Endodermal cell (in vitro differentiated cells): ENCODE measurements at regions not wholly inside any gene's neighbourhood (a gene's known extent, or its start where the extent isn't known, plus 50 kb on each side); places are given as distances from the start of the nearest gene placed in this dataset.

Experiments used
- DNase-seq: peaks from one replicate; pipeline ENCODE4 v3.0.0-alpha.2; 2017
- H3K27ac ChIP-seq: 2 replicates; pipeline ENCODE4 v1.5.1; 2013; ENCODE audit warnings: mild to moderate bottlenecking, low read depth, low read length, moderate library complexity
- H3K27me3 ChIP-seq: 2 replicates; pipeline ENCODE4 v1.6.1; 2013; ENCODE audit warnings: mild to moderate bottlenecking, low read length, moderate library complexity; ENCODE audit not compliant: insufficient read depth, control insufficient read depth, poor library complexity, severe bottlenecking
- H3K36me3 ChIP-seq: 2 replicates; pipeline ENCODE4 v1.7.0; 2013; ENCODE audit warnings: mild to moderate bottlenecking, low read length, moderate library complexity; ENCODE audit not compliant: control insufficient read depth, insufficient read depth
- H3K4me1 ChIP-seq: one replicate; pipeline ENCODE4 v1.7.0; 2013; ENCODE audit warnings: low read length; ENCODE audit not compliant: control insufficient read depth, insufficient read depth
- H3K4me3 ChIP-seq: 2 replicates; pipeline ENCODE4 v1.5.1; 2013; ENCODE audit warnings: mild to moderate bottlenecking, low read length, moderate library complexity
- H3K9ac ChIP-seq: 2 replicates; pipeline ENCODE4 v1.6.1; 2013; ENCODE audit warnings: mild to moderate bottlenecking, low read length, moderate library complexity; ENCODE audit not compliant: poor library complexity, severe bottlenecking; ENCODE audit errors: extremely low read depth
- H3K9me3 ChIP-seq: 2 replicates; pipeline ENCODE4 v1.6.1; 2013; ENCODE audit warnings: mild to moderate bottlenecking, low read length, moderate library complexity; ENCODE audit not compliant: control insufficient read depth
- H3K27ac Mint-ChIP-seq: 2 replicates; pipeline ENCODE4 v1.8.0; 2020; ENCODE audit warnings: mixed read lengths
- H3K27me3 Mint-ChIP-seq: 2 replicates; pipeline ENCODE4 v1.8.0; 2021; ENCODE audit warnings: mild to moderate bottlenecking, mixed read lengths; ENCODE audit not compliant: insufficient read depth
- H3K36me3 Mint-ChIP-seq: 2 replicates; pipeline ENCODE4 v1.8.0; 2020; ENCODE audit warnings: low read depth, mixed read lengths
- H3K4me1 Mint-ChIP-seq: 2 replicates; pipeline ENCODE4 v1.8.0; 2020; ENCODE audit warnings: mixed read lengths
- H3K4me3 Mint-ChIP-seq: 2 replicates; pipeline ENCODE4 v1.8.0; 2020; ENCODE audit warnings: mild to moderate bottlenecking, moderate library complexity, mixed read lengths
- H3K9me3 Mint-ChIP-seq: 2 replicates; pipeline ENCODE4 v1.8.0; 2020; ENCODE audit warnings: mild to moderate bottlenecking, mixed read lengths
- CTCF ChIP-seq: fragments of 200-600 bp; sonication (generic); conservative IDR thresholded peaks from 2 replicates; pipeline ENCODE4 v1.5.0; 2021; ENCODE audit warnings: antibody characterized with exemption, mild to moderate bottlenecking
- WGBS, 2 experiments: methylation state at CpG; one replicate each; pipeline versions ENCODE4 v1.1.5 to v1.1.7; 2013; ENCODE audit warnings: missing lambda C conversion rate in 2 of 2, mixed read lengths in 1 of 2; ENCODE audit not compliant: insufficient coverage in 1 of 2, insufficient read length in 1 of 2; 5-methylcytosine and 5-hydroxymethylcytosine counted together

- no peak overlapping the region for H3K4me3 Mint-ChIP-seq
- H3K9me3 Mint-ChIP-seq, result peaks cover 96% of the 10 kb centered on the region
Observed at GRCh38 chr7:153385502-153385901, 626.0 kb downstream of the ACTR3B start.

GRCh38 chr7:153386556-153386955, 627.0 kb downstream of the ACTR3B start:
- Mint-ChIP-seq H3K4me1 (no peaks in the 10 kb centered on the region), H3K36me3 (peaks cover 2% of the 10 kb centered on the region), H3K9me3 (peaks cover 96% of the 10 kb centered on the region), H3K27me3 (no peaks in the 10 kb centered on the region), H3K27ac (no peak overlapping the region), H3K4me3 (no peak overlapping the region)
- Histone ChIP-seq H3K9me3 (peaks cover 93% of the 10 kb centered on the region), H3K4me3 (no peak overlapping the region), H3K9ac (no peak overlapping the region), H3K4me1 (no peaks in the 10 kb centered on the region), H3K27me3 (no peaks in the 10 kb centered on the region), H3K27ac (no peak overlapping the region), H3K36me3 (no peaks in the 10 kb centered on the region)
- no peak for TF ChIP-seq CTCF
- 43 to 72% methylated on average over 1 to 9 of the region's 10 CpGs for WGBS, 2 experiments
- DNase-seq, result peak; percentile 17

More at GRCh38 chr7:153385502-153385901, 626.0 kb downstream of the ACTR3B start:
- Histone ChIP-seq H3K4me1 (no peaks in the 10 kb centered on the region), H3K4me3 (no peak overlapping the region), H3K9me3 (peaks cover 93% of the 10 kb centered on the region), H3K27ac (no peak overlapping the region), H3K27me3 (no peaks in the 10 kb centered on the region), H3K36me3 (no peaks in the 10 kb centered on the region), H3K9ac (no peak overlapping the region)
- no peaks in the 10 kb centered on the region for H3K27me3 Mint-ChIP-seq
- H3K4me1 Mint-ChIP-seq, result no peaks in the 10 kb centered on the region
- DNase-seq, result peak; percentile 1
- H3K36me3 Mint-ChIP-seq, result peaks cover 2% of the 10 kb centered on the region
- 11% methylated on average over 2 of the region's 2 CpGs; no CpG with 5 or more reads in 1 of the 2 experiments for WGBS, 2 experiments
- H3K27ac Mint-ChIP-seq, result no peak overlapping the region
- no peak for TF ChIP-seq CTCF

- H3K27me3 Mint-ChIP-seq, result no peaks in the 10 kb centered on the region
- no peaks in the 10 kb centered on the region for H3K4me1 Mint-ChIP-seq
- Histone ChIP-seq H3K4me3 (no peak overlapping the region), H3K27ac (no peak overlapping the region), H3K4me1 (no peaks in the 10 kb centered on the region), H3K9me3 (peaks cover 93% of the 10 kb centered on the region), H3K36me3 (no peaks in the 10 kb centered on the region), H3K9ac (no peak overlapping the region), H3K27me3 (no peaks in the 10 kb centered on the region)
- DNase-seq, result no peak
- no peak overlapping the region for H3K27ac Mint-ChIP-seq
- H3K9me3 Mint-ChIP-seq, result peaks cover 96% of the 10 kb centered on the region
- H3K36me3 Mint-ChIP-seq, result peaks cover 2% of the 10 kb centered on the region
- H3K4me3 Mint-ChIP-seq, result no peak overlapping the region
- no peak for TF ChIP-seq CTCF
Observed at GRCh38 chr7:153388611-153389010, 629.1 kb downstream of the ACTR3B start.
